Lung (tissue), 11 donors: ENCODE measurements at regions not wholly inside any gene's neighbourhood (a gene's known extent, or its start where the extent isn't known, plus 50 kb on each side); places are given as distances from the start of the nearest gene placed in this dataset.
A peak's percentile ranks its signal among the peaks of the same experiment; 100 is the strongest.

Experiments used
- ATAC-seq: fragments of 200-7000 bp; cut with Tn5 transposase; one replicate; pipeline ENCODE4 v1.9.1; 2020; ENCODE audit warnings: moderate number of reproducible peaks; ENCODE audit not compliant: insufficient read depth, low FRiP score
- DNase-seq, 3 donors: peaks; one replicate each; pipeline ENCODE4 v3.0.0-alpha.2; 2013 to 2017
- H3K27ac ChIP-seq, 2 donors: one replicate each; pipeline ENCODE4 v1.5.1; 2013; ENCODE audit warnings: mild to moderate bottlenecking in 2 of 2, moderate library complexity in 2 of 2, control low read depth in 1 of 2, inconsistent platforms in 1 of 2, low read depth in 1 of 2, low read length in 1 of 2
- H3K27me3 ChIP-seq, 3 donors: one replicate each; pipeline ENCODE4 v1.5.1; 2013; ENCODE audit warnings: low read length in 2 of 3; ENCODE audit not compliant: control insufficient read depth in 3 of 3, insufficient read depth in 3 of 3
- H3K36me3 ChIP-seq, 4 donors: one replicate each; pipeline ENCODE4 v1.5.1; 2013; ENCODE audit warnings: low read length in 4 of 4, mild to moderate bottlenecking in 1 of 4, moderate library complexity in 1 of 4; ENCODE audit not compliant: control insufficient read depth in 4 of 4, insufficient read depth in 4 of 4
- H3K4me1 ChIP-seq, 5 donors: one replicate each; pipeline ENCODE4 v1.5.1; 2013; ENCODE audit warnings: low read length in 5 of 5, mild to moderate bottlenecking in 2 of 5, moderate library complexity in 1 of 5; ENCODE audit not compliant: control insufficient read depth in 5 of 5, insufficient read depth in 5 of 5
- H3K4me3 ChIP-seq: one replicate; pipeline ENCODE4 v1.5.1; 2013; ENCODE audit warnings: mild to moderate bottlenecking, control low read depth, moderate library complexity
- H3K9ac ChIP-seq, 2 donors: one replicate each; pipeline ENCODE4 v1.5.1; 2013; ENCODE audit warnings: low read length in 2 of 2, control low read depth in 1 of 2; ENCODE audit not compliant: insufficient read depth in 1 of 2
- H3K9me3 ChIP-seq, 4 donors: one replicate each; pipeline ENCODE4 v1.5.1; 2013; ENCODE audit warnings: low read length in 3 of 4, mild to moderate bottlenecking in 1 of 4, moderate library complexity in 1 of 4; ENCODE audit not compliant: control insufficient read depth in 4 of 4, insufficient read depth in 3 of 4
- CTCF ChIP-seq: IDR thresholded peaks from 2 replicates; pipeline ENCODE4 v1.5.1; 2012; ENCODE audit warnings: mild to moderate bottlenecking; ENCODE audit errors: control extremely low read depth, extremely low read depth
- WGBS, 2 donors: extraction: QIAGEN DNeasy Blood & Tissue Kit; methylation state at CpG; one replicate each; pipeline ENCODE4 v1.1.7; 2013; 5-methylcytosine and 5-hydroxymethylcytosine counted together
- donor health status: control.
- donor health status: control.
- donor health status: Bipolar disorder and iron deficiency.
- donor health status: healthy.
- donor health status: DM: yes; HTN: yes; CAD: no.

- WGBS, 2 donors: 77 to 93% methylated on average over 7 of the region's 7 CpGs
- no peaks in the 10 kb centered on the region for H3K27me3 ChIP-seq
- DNase-seq: peak in 1 of 3 donors; percentile 29
- H3K4me1 ChIP-seq: peaks cover 0 to 4% (median 0%) of the 10 kb centered on the region in 5 donors
- H3K9me3 ChIP-seq: no peaks in the 10 kb centered on the region
- H3K36me3 ChIP-seq: no peaks in the 10 kb centered on the region
- no peak for ATAC-seq
- no peak overlapping the region for H3K4me3 ChIP-seq
- no peak for TF ChIP-seq CTCF
- H3K9ac ChIP-seq: peak overlapping the region in 1 of 2 donors; percentile 19
- H3K27ac ChIP-seq: no peak overlapping the region
Measured at GRCh38 chr5:172505845-172506244, 51.5 kb upstream of the SH3PXD2B start.

GRCh38 chr5:172505403-172505759 is 51.1 kb upstream of the SH3PXD2B start:
- peak overlapping the region in 1 of 2 donors; percentile 23 for H3K27ac ChIP-seq
- no peaks in the 10 kb centered on the region for H3K27me3 ChIP-seq
- H3K4me3 ChIP-seq: no peak overlapping the region
- no peaks in the 10 kb centered on the region for H3K9me3 ChIP-seq
- H3K36me3 ChIP-seq: no peaks in the 10 kb centered on the region
- peaks cover 0 to 4% (median 0%) of the 10 kb centered on the region in 5 donors for H3K4me1 ChIP-seq
- DNase-seq (peak in 2 of 3 donors; percentile 7 to 12), ATAC-seq (no peak)
- H3K9ac ChIP-seq: no peak overlapping the region
- WGBS, 2 donors: 77 to 87% methylated on average over 8 of the region's 8 CpGs
- no peak for TF ChIP-seq CTCF

- Histone ChIP-seq H3K27me3 (no peaks in the 10 kb centered on the region), H3K9ac (no peak overlapping the region), H3K9me3 (no peaks in the 10 kb centered on the region), H3K27ac (peak overlapping the region; percentile 20 to 53), H3K4me3 (no peak overlapping the region), H3K36me3 (no peaks in the 10 kb centered on the region), H3K4me1 (peaks cover 0 to 4% (median 0%) of the 10 kb centered on the region in 5 donors)
- peak; percentile 34 to 70 (median 50) for DNase-seq
- 61 to 73% methylated on average over 4 of the region's 4 CpGs for WGBS, 2 donors
- no peak for TF ChIP-seq CTCF
- ATAC-seq: no peak
Measured at GRCh38 chr5:172504701-172505402, 50.5 kb upstream of the SH3PXD2B start.
